GM12864 (cell line): ENCODE measurements at regions not wholly inside any gene's neighbourhood (a gene's known extent, or its start where the extent isn't known, plus 50 kb on each side); places are given as distances from the start of the nearest gene placed in this dataset.

Source experiments
- DNase-seq: peaks from one replicate; pipeline ENCODE4 v3.0.0-alpha.2; 2011; ENCODE audit warnings: low read depth
- H3K4me3 ChIP-seq: 2 replicates; pipeline ENCODE4 v1.5.1; 2011; ENCODE audit warnings: mild to moderate bottlenecking, low read depth, low read length, control low read depth
- CTCF ChIP-seq: IDR thresholded peaks from 2 replicates; pipeline ENCODE4 v1.5.1; 2011; ENCODE audit warnings: low read depth, mild to moderate bottlenecking, moderate library complexity, low read length, control low read depth, inconsistent platforms; ENCODE audit errors: missing control alignments

- DNase-seq, result no peak
- H3K4me3 ChIP-seq, result no peak overlapping the region
- no peak for TF ChIP-seq CTCF
These were observed 169.4 kb upstream of the SERPINE2 start for GRCh38 chr2:224208443-224208842.

- no peak for DNase-seq
- H3K4me3 ChIP-seq, result no peak overlapping the region
- TF ChIP-seq CTCF, result no peak
These were observed 168.9 kb upstream of the SERPINE2 start for GRCh38 chr2:224208007-224208406.

- TF ChIP-seq CTCF, result no peak
- no peak for DNase-seq
- no peak overlapping the region for H3K4me3 ChIP-seq
These were observed 167.7 kb upstream of the SERPINE2 start for GRCh38 chr2:224206816-224207215.

- DNase-seq, result no peak
- TF ChIP-seq CTCF, result no peak
- no peak overlapping the region for H3K4me3 ChIP-seq
These were observed 163.3 kb upstream of the SERPINE2 start for GRCh38 chr2:224202281-224202865.

- no peak for DNase-seq
- H3K4me3 ChIP-seq, result no peak overlapping the region
- no peak for TF ChIP-seq CTCF
These were observed 159.3 kb upstream of the SERPINE2 start for GRCh38 chr2:224198436-224198835.

GRCh38 chr2:224196810-224197209 is 157.7 kb upstream of the SERPINE2 start:
- TF ChIP-seq CTCF, result no peak
- DNase-seq, result no peak
- no peak overlapping the region for H3K4me3 ChIP-seq

GRCh38 chr2:224195925-224196571 is 157.0 kb upstream of the SERPINE2 start:
- H3K4me3 ChIP-seq, result no peak overlapping the region
- no peak for DNase-seq
- no peak for TF ChIP-seq CTCF
